Activated CD4-positive, alpha-beta T cell treated with anti-CD3 and anti-CD28 coated beads, Interleukin-2, amount 50 U/mL, for 4 hours (primary cell): ENCODE measurements at regions not wholly inside any gene's neighbourhood (a gene's known extent, or its start where the extent isn't known, plus 50 kb on each side); places are given as distances from the start of the nearest gene placed in this dataset.
"Not testable (repeated sequence)": the region's sequence is repeated elsewhere in the genome, so short reads cannot be mapped to it uniquely, and the experiment has no call there.

Source experiments
- DNase-seq, 2 experiments: peaks; one replicate each; pipeline ENCODE4 v3.0.0-alpha.2; 2020

DNA sequence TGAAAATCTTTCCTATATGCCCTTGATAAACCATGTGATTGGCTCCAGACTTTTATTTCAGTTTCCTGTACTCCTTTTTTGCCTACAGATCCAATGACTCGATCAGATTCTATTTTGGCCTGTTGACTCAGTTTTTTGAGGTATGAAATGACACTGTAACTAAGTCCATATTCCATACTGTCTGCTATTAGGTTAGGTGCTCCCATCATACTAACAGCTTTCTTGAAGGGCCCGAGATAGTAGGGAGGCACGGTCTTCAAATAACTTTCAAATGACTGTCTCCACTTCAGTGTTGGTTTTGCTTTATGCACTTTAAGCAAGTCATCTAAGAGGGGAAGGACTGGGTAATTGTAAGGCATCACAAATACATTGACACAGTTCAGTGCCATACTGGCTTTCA, 295.4 kb upstream of the DAB2 start:
- no peak for DNase-seq

DNA sequence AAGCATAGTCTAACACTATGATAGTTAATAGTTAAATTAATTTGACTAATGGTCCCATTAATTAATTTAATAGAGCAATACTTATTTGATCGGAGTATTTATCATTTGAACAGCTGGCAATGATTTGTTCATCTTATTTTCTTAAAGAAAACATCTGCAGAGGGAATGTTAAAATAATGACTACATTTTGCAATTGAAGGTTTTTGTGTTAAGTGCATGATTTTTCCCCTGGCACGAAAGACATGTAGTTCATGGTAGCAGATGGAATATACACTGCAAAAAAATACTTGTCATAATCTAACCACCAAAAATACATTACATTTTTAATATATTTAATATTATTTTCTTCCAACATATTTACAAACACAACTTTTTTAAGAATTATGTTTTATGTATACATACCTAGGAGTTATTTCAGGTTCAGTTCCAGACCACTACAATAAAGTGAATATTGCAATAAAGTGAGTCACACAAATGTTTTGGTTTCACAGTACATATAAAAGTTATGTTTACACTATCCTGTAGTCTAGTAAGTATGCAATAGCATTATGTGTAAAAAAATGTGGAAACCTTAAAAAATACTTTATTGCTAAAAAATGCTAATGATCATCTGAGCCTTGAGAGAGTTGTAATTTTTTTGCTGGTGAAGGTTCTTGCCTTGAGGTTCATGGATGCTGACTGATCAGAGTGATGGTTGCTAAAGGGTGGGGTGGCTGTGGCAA, 292.6 kb upstream of the DAB2 start:
- DNase-seq, result no peak

DNA sequence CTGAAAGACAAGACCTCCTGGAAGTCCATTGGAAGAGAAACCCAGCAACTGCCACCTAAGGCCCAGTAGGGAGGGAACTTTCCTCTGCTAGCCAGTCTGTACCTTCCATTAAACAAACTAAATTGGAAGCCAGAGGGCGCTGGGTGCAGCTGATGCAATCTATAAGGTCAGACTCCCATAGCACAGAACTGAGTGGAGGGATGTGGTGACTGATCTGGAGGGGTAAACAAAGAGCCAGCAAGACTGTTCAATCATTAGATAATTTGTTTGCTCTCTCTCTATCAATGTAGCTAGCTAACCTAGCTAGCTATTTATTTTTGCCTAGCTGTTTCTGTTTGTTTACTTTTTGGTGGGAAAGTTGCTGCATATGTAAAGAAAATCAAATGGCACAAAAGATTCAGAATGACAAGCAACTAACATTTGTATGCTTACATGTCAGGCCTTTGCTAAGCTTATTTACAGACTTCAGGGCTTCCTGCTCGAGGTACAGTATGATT, 291.8 kb upstream of the DAB2 start:
- DNase-seq, result peak; percentile 7 to 15

DNA sequence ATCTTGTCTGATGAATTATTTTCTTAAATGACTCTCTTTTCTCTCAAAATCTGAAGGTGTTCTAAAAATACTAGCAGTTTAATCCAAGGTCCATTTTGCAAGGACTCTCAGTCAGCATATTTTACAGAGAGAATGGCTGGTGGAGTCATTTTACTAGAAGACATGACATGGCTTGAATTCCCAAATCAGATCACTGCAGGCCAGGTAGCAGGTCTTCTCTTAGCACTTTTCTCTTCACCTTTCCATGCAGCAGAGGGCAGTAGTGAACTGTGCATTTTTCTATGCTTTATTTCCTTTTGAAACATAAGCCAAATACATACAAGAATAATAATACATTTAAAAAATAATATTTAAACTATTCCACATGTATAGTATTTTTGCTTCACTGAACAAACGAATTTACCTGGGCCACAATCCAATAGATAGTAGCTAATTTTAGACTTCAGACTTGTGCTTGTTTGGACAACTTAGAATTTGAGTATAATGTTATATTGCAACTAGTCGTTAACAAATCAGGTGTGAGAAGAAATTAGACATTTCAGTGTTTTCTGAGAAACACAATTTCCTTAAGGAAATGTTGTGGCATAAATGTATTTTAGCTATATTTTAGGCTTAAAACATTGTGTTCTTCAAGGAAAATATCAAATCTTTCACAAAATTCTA, 289.4 kb upstream of the DAB2 start:
- DNase-seq, result peak; percentile 10 to 23

DNA sequence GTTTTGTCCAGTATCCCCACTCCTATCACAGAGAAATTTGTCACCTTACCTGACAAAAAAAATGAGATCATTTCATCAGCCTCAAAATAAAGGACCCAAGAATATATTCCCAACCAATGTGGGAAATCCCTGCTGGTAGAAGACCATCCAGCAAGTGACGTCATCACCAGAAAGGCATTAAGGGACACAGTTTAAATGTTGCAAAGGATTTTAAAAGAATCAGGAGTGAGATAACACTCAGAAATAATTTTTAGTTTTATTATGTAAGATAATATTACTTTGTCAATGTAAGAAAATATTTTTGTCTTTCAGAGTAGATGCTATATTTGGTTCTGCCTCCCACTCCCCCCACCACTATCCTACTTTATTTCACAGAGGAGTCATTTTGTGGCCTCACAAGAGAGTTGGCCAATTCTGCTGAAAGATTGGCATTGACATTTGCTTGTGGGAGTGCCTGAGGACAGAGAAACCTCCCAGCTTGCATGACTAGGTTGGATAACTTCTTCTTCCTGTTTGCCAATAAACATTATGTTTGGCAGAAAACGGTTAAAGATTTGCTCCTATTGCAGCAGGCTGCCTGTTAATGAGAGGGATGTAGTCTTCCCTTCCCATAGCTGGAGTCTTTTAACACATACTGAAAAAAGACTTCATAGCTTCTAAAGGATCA, 288.6 kb upstream of the DAB2 start:
- DNase-seq, result no peak

DNA sequence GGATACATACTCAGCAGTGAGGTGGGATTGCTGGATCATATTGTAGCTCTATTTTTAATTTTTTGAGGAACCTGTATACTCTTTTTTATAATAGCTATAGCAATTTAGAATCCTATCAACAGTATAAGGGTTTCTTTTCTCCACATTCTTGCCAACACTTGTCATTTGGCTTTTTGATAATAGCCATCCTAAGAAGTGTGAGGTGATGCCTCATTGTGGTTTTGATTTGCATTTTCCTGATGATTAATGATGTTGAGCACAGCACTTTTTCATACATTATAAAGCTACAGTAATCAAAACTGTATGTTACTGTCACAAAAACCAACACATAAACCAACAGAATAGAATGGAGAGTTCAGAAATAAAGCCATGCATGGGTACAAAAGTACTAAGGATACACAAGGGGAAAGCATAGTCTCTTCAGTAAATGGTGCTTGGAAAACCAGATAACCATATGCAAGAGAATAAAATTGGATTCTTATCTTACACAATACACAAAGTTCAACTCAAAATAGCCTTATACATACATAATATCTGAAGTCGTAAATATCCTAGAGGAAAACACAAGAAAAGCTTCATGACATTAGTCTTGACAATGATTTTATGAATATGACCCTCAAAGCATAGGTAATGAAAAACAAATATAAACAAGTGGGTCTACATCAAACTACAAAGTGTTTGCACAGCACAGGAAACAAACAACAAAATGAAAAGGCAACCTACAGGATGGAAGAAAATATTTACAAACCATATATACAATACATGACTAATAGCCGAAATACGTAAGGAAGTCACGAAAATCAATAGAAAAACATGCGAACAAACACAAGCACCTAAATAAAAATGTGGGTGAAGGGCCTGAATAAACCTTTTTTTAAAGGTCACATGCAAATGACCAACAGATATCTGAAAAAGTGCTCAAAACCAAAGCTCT, 287.8 kb upstream of the DAB2 start:
- no peak for DNase-seq

DNA sequence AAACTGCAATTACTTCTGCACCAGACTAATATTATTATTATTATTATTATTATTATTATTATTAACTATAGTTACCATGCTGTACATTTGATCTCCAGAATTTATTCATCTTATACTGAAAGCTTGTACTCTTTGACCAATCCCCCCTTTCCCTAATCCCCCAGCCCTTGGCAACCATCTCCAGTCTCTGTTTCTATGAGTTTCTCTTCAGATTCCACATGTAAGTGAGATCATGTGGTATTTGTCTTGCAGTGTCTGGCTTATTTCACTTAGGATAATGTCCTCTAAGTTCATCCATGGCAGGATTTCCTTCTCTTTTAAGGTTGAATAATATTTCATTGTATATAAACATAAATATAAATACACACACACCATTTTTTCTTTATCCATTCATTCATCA, 287.0 kb upstream of the DAB2 start:
- DNase-seq, result no peak

DNA sequence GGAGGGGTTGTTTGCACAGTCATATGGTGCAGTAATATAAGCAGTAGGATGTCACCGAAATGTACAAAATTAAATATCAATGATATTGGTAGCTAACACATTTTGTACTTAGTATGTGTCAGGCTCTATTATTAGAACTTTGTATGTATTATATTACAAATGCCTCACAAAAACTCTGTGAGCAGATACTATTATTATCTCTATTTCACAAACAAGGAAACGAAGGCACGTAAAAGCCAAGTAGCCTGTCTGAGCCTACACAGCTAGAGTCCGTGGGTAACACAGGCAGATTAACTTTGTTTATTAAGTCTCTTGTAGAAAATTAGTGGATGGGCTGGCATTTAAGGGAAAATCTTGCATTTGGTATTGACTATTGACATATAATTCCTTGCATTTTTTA, 284.3 kb upstream of the DAB2 start:
- DNase-seq, result no peak

DNA sequence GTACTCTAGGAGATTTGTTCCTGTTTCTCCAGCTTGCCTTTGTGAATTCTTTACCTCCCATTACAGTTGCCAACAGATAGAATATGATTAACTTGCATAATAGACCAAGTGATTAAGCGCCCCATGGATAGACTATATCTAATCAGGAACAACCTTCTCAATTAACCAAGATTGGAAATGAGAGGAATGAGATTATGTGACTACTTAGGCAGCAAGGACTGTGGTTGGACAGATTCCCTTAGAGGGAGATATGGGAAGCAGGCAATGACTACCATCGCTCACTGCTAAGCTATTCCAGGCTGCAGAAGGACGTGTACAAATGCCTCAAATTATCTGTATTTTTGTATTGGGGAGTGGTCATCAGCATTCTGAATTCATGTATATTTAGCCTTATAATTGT, 278.1 kb upstream of the DAB2 start:
- DNase-seq, result no peak

DNA sequence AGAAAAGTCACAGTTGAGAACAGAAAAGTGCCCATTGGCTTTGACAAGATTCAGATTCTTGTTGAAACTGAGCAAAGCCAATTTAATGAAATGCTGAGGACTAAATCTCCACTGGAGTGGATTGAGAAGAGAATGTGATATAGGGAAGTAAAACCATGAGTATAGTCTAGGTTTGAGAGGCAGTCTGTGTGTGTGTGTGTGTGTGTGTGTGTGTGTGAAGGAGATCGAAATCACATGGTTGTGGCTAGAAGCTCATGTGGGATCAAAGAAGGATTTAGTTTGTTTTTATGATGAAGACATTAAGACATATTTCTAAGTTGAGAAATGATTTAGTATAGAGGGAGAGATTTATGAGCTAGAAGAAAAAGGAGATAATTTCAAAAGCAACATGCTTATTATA, 275.7 kb upstream of the DAB2 start:
- no peak for DNase-seq

DNA sequence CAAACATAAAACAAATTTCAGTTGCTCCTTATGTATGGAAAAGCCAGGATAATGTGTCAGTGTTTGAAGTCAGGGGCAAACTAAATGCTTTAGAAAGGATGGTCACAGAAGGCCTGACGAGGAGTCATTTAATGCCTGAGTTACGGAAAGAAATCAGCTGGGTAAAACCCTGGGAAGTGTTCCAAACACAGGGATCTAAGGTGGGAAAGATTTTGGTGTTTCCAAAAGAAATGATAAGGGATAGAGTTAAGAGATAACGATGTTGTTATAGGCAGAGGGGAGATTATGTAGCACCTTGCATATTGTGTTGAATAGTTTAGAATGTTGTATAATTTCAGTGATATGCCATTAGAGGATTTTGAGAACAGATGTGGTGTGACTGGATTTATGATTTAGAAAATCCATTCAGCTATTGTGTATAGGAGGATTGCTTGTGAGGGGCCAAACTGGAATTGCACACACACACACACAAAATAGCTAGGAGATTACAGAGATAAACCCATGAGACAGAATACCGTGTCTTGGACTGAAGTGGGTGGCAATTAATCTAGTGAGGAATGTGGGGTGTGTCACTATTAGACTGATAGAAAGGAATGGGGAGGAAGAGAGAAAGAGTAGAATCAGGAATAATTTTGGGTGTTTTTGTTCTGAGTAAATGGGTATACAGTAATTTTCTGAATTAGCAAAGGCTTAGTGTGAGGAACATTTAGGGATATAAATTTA, 274.2 kb upstream of the DAB2 start:
- no peak for DNase-seq

DNA sequence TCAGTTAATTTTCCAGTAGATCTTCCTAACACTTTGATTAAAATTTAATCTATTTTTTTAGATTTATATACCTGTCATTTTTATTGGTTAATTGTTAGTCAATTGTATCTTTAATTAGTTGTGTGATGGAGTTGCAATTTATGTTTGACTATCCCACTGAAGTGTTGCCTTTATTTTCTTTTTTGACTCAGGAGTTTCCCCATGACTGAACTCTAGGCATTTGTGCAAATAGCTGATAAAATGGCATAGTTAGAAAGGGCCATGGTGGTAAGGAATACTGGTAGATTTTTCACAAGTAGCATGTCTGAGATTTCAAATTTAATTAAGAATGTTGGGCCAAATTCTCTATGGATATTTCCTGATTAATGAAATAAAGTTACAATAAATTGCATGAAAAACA, 273.1 kb upstream of the DAB2 start:
- no peak for DNase-seq

DNA sequence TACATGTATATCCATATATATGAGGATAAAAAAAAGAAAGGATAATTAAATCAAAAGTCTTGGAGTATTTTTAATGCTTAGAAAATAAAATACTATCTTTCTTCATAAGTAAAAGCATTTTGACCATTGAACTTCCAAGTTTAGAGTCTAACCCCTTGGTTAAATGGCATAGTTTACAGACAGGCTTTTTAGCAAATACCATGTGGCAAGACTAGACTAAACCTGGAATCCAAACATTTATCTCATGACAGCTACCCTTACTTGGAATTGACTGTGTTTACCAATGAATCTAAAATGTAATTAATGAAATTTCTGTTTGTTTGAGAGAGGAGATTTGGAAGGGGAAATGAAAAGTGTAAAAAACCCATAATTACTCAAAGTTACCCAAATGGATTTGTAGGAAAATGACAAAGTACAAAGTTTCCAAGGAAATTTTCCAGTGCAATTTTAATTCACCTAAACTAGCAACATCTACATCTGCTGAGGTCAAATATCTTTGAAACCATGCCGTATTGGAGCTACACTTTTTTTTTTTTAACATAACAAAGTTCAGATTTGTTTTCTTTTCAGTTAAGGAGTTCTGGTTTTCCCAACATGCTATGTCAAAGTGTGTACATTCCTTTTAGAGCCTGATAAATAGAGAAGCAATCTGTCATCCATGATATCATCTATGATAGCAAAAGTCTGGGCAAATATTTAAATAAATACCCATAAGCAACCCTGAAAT, 272.1 kb upstream of the DAB2 start:
- DNase-seq, result no peak

DNA sequence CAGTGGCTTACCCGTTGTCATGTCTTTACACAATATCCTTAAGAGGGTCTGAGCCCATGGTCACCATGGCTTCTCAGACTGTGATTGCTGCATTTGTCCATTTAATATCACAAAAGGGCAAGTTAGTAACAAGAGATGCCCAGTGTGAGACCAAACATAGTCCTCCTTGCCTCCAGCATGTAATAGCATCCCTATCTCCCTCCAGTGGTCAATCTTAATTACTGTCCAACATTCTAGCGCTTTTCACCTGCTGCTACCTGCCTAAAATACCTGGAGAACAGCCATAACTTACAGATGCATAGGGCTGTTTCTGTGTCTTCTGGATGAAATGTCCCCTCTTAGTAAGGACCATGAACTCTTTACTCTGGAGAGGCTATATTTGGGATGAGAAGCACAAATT, 267.2 kb upstream of the DAB2 start:
- DNase-seq, result no peak

DNA sequence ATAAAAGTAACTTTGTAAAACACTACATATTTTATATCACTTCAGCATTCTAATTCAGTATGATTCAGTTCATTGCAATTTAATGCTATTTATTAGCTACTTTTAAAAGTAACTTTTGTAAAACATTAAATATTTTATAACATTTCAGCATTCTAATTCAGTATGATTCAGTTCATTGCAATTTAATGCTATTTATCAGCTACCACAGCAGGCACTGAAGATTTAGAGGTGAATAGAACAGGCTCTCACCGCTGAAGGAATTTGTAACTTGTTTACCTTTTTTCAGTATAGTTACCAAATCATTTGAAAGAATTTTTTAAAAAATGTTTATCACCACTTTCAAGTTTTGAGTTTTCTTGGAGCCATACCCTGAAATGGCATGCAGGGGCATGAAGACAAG, 266.4 kb upstream of the DAB2 start:
- no peak for DNase-seq

DNA sequence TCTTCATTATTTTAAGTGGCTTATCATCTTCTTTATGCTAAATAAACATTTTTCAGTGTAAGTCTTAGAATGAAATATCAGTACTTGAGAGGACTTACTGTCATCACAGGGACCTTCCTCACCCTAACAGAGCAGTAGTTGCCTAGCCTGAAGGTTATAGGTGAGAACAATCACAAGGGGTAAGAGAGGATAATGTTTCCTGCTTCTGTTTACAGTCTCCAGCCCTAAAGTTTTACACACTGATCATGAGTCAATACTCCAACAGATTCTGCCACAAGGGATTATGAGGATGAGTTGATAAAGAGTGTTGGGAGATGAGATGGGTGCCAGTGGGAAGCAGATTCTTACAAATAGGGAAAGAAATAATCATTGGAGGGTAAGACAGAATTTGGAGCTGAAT, 265.1 kb upstream of the DAB2 start:
- DNase-seq, result no peak

DNA sequence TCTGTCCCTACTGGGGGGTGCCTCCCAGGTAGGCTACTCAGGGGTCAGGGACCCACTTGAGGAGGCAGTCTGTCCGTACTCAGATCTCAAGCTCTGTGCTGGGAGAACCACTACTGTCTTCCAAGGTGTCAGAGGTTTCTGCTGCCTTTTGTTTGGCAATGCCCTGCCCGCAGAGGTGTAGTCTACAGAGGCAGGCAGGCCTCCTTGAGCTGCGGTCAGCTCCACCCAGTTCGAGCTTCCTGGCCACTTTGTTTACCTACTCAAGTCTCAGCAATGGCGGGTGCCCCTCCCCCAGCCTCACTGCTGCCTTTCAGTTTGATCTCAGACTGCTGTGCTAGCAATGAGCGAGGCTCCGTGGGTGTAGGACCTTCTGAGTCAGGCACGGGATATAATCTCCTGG, 263.1 kb upstream of the DAB2 start:
- DNase-seq, result not testable (repeated sequence)

DNA sequence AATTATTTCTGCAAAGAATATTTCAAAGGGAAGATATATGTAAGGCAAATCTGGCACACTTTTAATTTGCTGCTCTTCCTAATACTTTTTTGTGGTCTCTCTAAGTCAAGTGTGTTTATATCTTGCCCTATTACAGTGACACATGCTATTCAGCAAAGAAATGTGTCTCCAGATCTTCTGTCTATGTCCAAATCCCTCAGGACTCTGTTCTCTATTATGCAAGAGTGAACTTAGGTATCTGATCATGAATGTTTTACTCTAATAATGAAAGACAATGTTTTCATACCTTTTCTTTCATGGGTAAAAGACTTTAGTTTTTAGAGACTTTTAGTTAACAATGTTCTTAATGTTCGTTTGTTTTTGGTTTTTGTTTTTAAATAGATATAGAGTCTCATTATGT, 255.4 kb upstream of the DAB2 start:
- no peak for DNase-seq

DNA sequence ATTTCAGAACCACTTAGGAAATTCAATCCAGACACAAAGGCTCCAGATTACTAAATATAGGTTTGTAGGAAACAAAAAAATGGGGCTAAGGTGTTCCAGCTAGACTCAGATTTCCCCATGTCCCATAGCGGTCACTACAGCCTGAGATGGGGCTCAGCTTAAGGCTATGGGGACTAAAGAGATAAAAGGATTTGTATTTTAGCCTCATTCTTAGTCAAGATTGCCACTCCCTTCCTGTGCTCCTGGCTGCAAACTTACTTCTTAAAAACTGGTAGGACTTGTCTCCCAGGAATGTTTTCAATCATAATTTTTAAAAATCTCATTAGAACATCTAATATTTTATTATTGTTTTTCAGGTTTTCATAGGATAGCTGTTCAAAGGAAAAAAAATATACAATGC, 253.8 kb upstream of the DAB2 start:
- DNase-seq, result no peak

DNA sequence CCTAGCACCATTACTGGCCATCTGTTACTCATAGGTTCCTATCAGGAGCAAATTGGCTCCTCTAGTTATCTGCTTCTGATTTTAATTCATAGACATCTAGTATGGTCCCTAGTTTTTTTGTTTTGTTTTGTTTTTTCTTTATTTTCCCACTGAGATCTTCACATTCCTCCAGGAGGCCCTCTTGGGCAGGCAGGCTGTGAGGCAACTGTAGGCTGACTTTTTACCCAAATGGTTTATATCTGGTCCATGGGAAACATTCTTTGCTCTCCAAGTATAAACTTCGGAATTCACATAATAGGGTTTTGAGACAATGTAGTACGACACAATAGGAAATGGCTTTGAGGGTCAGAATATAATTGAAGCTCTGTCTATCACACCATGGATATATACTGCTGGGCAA, 250.9 kb upstream of the DAB2 start:
- no peak for DNase-seq

DNA sequence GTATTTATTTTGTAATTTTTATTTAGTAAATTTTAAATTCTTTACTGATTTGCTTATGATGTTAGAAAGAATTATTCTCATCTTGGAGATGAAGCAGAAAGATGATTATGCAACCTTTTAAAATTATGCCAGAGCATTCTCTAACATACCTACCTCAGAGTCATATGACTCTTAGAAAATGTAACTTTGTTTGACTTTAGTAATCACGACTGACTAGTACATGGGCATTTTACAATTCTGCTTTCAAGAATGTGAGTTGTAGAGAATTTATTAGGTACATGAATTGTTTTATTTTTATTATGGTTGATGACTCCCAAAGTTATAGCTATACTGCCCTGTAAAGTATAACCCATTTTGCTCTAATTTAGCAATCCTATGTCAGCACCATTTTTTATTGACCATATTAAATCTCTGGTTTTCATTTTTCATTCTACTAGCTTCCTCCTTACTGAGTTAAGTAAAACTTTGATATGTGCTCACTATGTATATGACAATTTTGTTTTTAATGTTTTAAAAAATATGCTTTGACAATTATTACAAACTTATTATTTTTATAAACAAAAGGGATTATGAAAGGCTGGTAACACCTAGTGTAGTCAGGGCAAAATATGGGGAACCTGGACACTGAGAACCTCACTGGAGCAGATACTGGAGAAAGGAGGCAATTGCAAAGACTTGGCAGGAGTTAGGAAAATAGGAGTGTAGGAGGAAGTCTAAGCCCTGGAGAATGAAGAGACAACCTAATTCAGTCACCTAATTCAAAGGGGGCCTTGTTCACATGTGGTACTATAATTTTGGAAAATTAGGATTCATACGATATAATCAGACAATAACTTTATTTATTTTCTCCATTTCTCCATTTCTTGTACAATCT, 249.7 kb upstream of the DAB2 start:
- DNase-seq, result no peak
